ENCODE measurements at regions not wholly inside any gene's neighbourhood (a gene's known extent, or its start where the extent isn't known, plus 50 kb on each side); places are given as distances from the start of the nearest gene placed in this dataset.

GRCh38 chr16:85192238-85193114 is 80.2 kb upstream of the CIBAR2 start:
- no peaks in the 10 kb centered on the region for H3K79me2 ChIP-seq (ENCODE audit: insufficient read depth, low read length)
- no peaks in the 10 kb centered on the region for H3K9me3 ChIP-seq (ENCODE audit: insufficient read depth, low read length, severe bottlenecking)
- no peaks in the 10 kb centered on the region for H3K36me3 ChIP-seq (ENCODE audit: insufficient read depth, low read length)
- no peak overlapping the region for H3K4me3 ChIP-seq (ENCODE audit: low read depth in 1 of 2, low read length in 2 of 2)
- H3K4me2 ChIP-seq (ENCODE audit: insufficient read depth, low read length), result no peak overlapping the region
- TF ChIP-seq EZH2 (IDR thresholded peaks at IDR 0.05; ENCODE audit: borderline replicate concordance, low read depth, low read length, severe bottlenecking), result no peak
- no peak for TF ChIP-seq CTCF (IDR thresholded peaks at IDR 0.05; ENCODE audit: borderline replicate concordance, extremely low read depth, low read length, poor library complexity, severe bottlenecking)
- H3K9ac ChIP-seq (ENCODE audit: low read depth, low read length), result no peak overlapping the region
- DNase-seq, result no peak
- no peak overlapping the region for H2AFZ ChIP-seq (ENCODE audit: low read depth, low read length)
- no peaks in the 10 kb centered on the region for H4K20me1 ChIP-seq (ENCODE audit: insufficient read depth, low read length)
- ATAC-seq (ENCODE audit: insufficient read depth, low read depth), result no peak
- H3K4me1 ChIP-seq (ENCODE audit: insufficient read depth, low read length), result no peaks in the 10 kb centered on the region
- peaks cover 3% of the 10 kb centered on the region for H3K27me3 ChIP-seq (ENCODE audit: insufficient read depth, low read length, poor library complexity)
- no peak overlapping the region for H3K27ac ChIP-seq (ENCODE audit: low read length)

- Histone ChIP-seq H2AFZ (ENCODE audit: low read depth, low read length) (no peak overlapping the region), H3K27me3 (ENCODE audit: insufficient read depth, low read length, poor library complexity) (peaks cover 3% of the 10 kb centered on the region), H3K4me2 (ENCODE audit: insufficient read depth, low read length) (no peak overlapping the region), H3K27ac (ENCODE audit: low read length) (no peak overlapping the region), H3K9me3 (ENCODE audit: insufficient read depth, low read length, severe bottlenecking) (no peaks in the 10 kb centered on the region), H3K4me1 (ENCODE audit: insufficient read depth, low read length) (no peaks in the 10 kb centered on the region), H3K79me2 (ENCODE audit: insufficient read depth, low read length) (no peaks in the 10 kb centered on the region), H3K9ac (ENCODE audit: low read depth, low read length) (no peak overlapping the region), H3K36me3 (ENCODE audit: insufficient read depth, low read length) (no peaks in the 10 kb centered on the region), H3K4me3 (ENCODE audit: low read depth in 1 of 2, low read length in 2 of 2) (no peak overlapping the region), H4K20me1 (ENCODE audit: insufficient read depth, low read length) (no peaks in the 10 kb centered on the region)
- ATAC-seq (ENCODE audit: insufficient read depth, low read depth) (no peak), DNase-seq (no peak)
- no peak for TF ChIP-seq CTCF (IDR thresholded peaks at IDR 0.05; ENCODE audit: borderline replicate concordance, extremely low read depth, low read length, poor library complexity, severe bottlenecking)
- no peak for TF ChIP-seq EZH2 (IDR thresholded peaks at IDR 0.05; ENCODE audit: borderline replicate concordance, low read depth, low read length, severe bottlenecking)
Measured at GRCh38 chr16:85193115-85193493, 80.8 kb upstream of the CIBAR2 start.

- TF ChIP-seq EZH2 (IDR thresholded peaks at IDR 0.05; ENCODE audit: borderline replicate concordance, low read depth, low read length, severe bottlenecking), result no peak
- TF ChIP-seq CTCF (IDR thresholded peaks at IDR 0.05; ENCODE audit: borderline replicate concordance, extremely low read depth, low read length, poor library complexity, severe bottlenecking), result no peak
- Histone ChIP-seq H3K79me2 (ENCODE audit: insufficient read depth, low read length) (no peaks in the 10 kb centered on the region), H3K27ac (ENCODE audit: low read length) (no peak overlapping the region), H3K4me3 (ENCODE audit: low read depth in 1 of 2, low read length in 2 of 2) (no peak overlapping the region), H3K4me2 (ENCODE audit: insufficient read depth, low read length) (no peak overlapping the region), H3K27me3 (ENCODE audit: insufficient read depth, low read length, poor library complexity) (peaks cover 3% of the 10 kb centered on the region), H3K9me3 (ENCODE audit: insufficient read depth, low read length, severe bottlenecking) (no peaks in the 10 kb centered on the region), H3K4me1 (ENCODE audit: insufficient read depth, low read length) (no peaks in the 10 kb centered on the region), H3K36me3 (ENCODE audit: insufficient read depth, low read length) (no peaks in the 10 kb centered on the region), H4K20me1 (ENCODE audit: insufficient read depth, low read length) (no peaks in the 10 kb centered on the region), H2AFZ (ENCODE audit: low read depth, low read length) (no peak overlapping the region), H3K9ac (ENCODE audit: low read depth, low read length) (no peak overlapping the region)
- no peak for ATAC-seq (ENCODE audit: insufficient read depth, low read depth)
- no peak for DNase-seq
Measured at GRCh38 chr16:85193876-85194275, 81.6 kb upstream of the CIBAR2 start.
